ENCODE measurements at regions not wholly inside any gene's neighbourhood (a gene's known extent, or its start where the extent isn't known, plus 50 kb on each side); places are given as distances from the start of the nearest gene placed in this dataset.

DNA sequence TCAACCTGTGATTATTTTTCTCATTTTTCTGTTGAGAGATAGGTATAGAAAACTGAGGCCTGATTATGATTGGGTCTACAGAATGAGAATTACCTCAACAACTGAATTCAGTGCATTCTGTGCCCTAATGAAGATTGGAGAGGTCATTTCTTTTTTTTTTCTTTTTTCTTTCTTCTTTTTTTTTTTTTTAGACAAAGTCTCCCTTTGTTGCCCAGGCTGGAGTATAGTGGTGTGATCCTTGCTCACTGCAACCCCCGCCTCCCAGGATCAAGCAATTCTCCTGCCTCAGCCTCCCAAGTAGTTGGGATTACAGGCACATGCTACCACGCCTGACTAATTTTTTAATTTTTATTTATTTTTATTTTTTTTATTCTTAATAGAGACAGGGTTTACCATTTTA lies 95.0 kb upstream of the ARMC3 start:
- TF ChIP-seq, protein P1, sequence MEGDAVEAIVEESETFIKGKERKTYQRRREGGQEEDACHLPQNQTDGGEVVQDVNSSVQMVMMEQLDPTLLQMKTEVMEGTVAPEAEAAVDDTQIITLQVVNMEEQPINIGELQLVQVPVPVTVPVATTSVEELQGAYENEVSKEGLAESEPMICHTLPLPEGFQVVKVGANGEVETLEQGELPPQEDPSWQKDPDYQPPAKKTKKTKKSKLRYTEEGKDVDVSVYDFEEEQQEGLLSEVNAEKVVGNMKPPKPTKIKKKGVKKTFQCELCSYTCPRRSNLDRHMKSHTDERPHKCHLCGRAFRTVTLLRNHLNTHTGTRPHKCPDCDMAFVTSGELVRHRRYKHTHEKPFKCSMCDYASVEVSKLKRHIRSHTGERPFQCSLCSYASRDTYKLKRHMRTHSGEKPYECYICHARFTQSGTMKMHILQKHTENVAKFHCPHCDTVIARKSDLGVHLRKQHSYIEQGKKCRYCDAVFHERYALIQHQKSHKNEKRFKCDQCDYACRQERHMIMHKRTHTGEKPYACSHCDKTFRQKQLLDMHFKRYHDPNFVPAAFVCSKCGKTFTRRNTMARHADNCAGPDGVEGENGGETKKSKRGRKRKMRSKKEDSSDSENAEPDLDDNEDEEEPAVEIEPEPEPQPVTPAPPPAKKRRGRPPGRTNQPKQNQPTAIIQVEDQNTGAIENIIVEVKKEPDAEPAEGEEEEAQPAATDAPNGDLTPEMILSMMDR (conservative IDR thresholded peaks at IDR 0.05) = no peak
- no peak for TF ChIP-seq ZFX (IDR thresholded peaks at IDR 0.05)
